Left ventricle myocardium inferior (tissue), 1 donor: ENCODE measurements at regions not wholly inside any gene's neighbourhood (a gene's known extent, or its start where the extent isn't known, plus 50 kb on each side); places are given as distances from the start of the nearest gene placed in this dataset.

ENCODE experiments used
- DNase-seq: peaks from one replicate; pipeline ENCODE4 v3.0.0-alpha.2; 2020
- H3K27ac ChIP-seq: fragments of 200-600 bp; replicated peaks from 2 replicates; pipeline ENCODE4 v1.8.0; 2021
- H3K27me3 ChIP-seq: fragments of 200-600 bp; 2 replicates; pipeline ENCODE4 v1.8.0; 2021; ENCODE audit warnings: low read depth
- H3K36me3 ChIP-seq: fragments of 200-600 bp; 2 replicates; pipeline ENCODE4 v1.8.0; 2021
- H3K4me1 ChIP-seq: fragments of 200-600 bp; 2 replicates; pipeline ENCODE4 v1.8.0; 2021
- H3K4me3 ChIP-seq: fragments of 200-600 bp; 2 replicates; pipeline ENCODE4 v1.8.0; 2021; ENCODE audit warnings: mild to moderate bottlenecking, moderate library complexity
- H3K9me3 ChIP-seq: fragments of 200-600 bp; replicated peaks from 2 replicates; pipeline ENCODE4 v1.8.0; 2021
- CTCF ChIP-seq: fragments of 200-600 bp; IDR thresholded peaks from 2 replicates; pipeline ENCODE4 v1.8.0; 2021; ENCODE audit warnings: antibody characterized with exemption, mild to moderate bottlenecking, borderline replicate concordance
- intact Hi-C: fragments of 100-400 bp; cut with micrococcal nuclease; formaldehyde crosslinking; loops from one replicate; pipeline ENCODE4 v1.11.0; 2022
- donor health status: DM: no; HTN: yes; CAD: no; lungs with severe emphysema.

GRCh38 chr12:77746096-77746495 lies 84.6 kb upstream of the NAV3 start:
- H3K4me3 ChIP-seq = no peak overlapping the region
- intact Hi-C loops = no loop called here

GRCh38 chr12:77745624-77746023 lies 85.1 kb upstream of the NAV3 start:
- Histone ChIP-seq H3K4me1 (no peaks in the 10 kb centered on the region), H3K36me3 (no peaks in the 10 kb centered on the region), H3K27ac (no peak overlapping the region), H3K27me3 (no peaks in the 10 kb centered on the region), H3K4me3 (no peak overlapping the region), H3K9me3 (no peaks in the 10 kb centered on the region)
- intact Hi-C loops = no loop called here
- no peak for TF ChIP-seq CTCF
- no peak for DNase-seq

More at GRCh38 chr12:77746096-77746495, 84.6 kb upstream of the NAV3 start:
- Histone ChIP-seq H3K9me3 (no peaks in the 10 kb centered on the region), H3K27ac (no peak overlapping the region), H3K4me1 (no peaks in the 10 kb centered on the region), H3K27me3 (no peaks in the 10 kb centered on the region), H3K36me3 (no peaks in the 10 kb centered on the region)
- no peak for TF ChIP-seq CTCF
- no peak for DNase-seq

- Histone ChIP-seq H3K27ac (no peak overlapping the region), H3K27me3 (no peaks in the 10 kb centered on the region), H3K4me1 (no peaks in the 10 kb centered on the region), H3K4me3 (no peak overlapping the region), H3K36me3 (no peaks in the 10 kb centered on the region), H3K9me3 (no peaks in the 10 kb centered on the region)
- TF ChIP-seq CTCF = no peak
- intact Hi-C loops = no loop called here
- no peak for DNase-seq
Measured at GRCh38 chr12:77742631-77743030, 88.1 kb upstream of the NAV3 start.

- TF ChIP-seq CTCF = no peak
- Histone ChIP-seq H3K27me3 (no peaks in the 10 kb centered on the region), H3K4me1 (no peaks in the 10 kb centered on the region), H3K36me3 (no peaks in the 10 kb centered on the region), H3K9me3 (no peaks in the 10 kb centered on the region), H3K4me3 (no peak overlapping the region), H3K27ac (no peak overlapping the region)
- intact Hi-C loops = no loop called here
- DNase-seq = no peak
Measured at GRCh38 chr12:77741974-77742517, 88.6 kb upstream of the NAV3 start.

- DNase-seq = no peak
- no peak overlapping the region for H3K4me3 ChIP-seq
- H3K9me3 ChIP-seq = peaks cover 12% of the 10 kb centered on the region
- TF ChIP-seq CTCF = no peak
- H3K27ac ChIP-seq = no peak overlapping the region
- no peaks in the 10 kb centered on the region for H3K27me3 ChIP-seq
- no peaks in the 10 kb centered on the region for H3K4me1 ChIP-seq
- H3K36me3 ChIP-seq = no peaks in the 10 kb centered on the region
- intact Hi-C loops = no loop called here
Measured at GRCh38 chr12:77736219-77736965, 94.3 kb upstream of the NAV3 start.
